ENCODE measurements at regions not wholly inside any gene's neighbourhood (a gene's known extent, or its start where the extent isn't known, plus 50 kb on each side); places are given as distances from the start of the nearest gene placed in this dataset.

- no peak for DNase-seq (ENCODE audit: extremely low spot score)
- CTCF ChIA-PET: no interaction called here
- POLR2A ChIA-PET: no interaction called here
Measured at GRCh38 chr2:2822143-2822542, 491.1 kb upstream of the MYT1L start.

GRCh38 chr2:2812648-2813047 lies 481.6 kb upstream of the MYT1L start:
- TF ChIP-seq CTCF (IDR thresholded peaks at IDR 0.05; ENCODE audit: control extremely low read depth, extremely low read depth, low read depth, missing control alignments): no peak
- ChIA-PET POLR2A (no interaction called here), CTCF (no interaction called here)
- DNase-seq (ENCODE audit: extremely low spot score): no peak

More at GRCh38 chr2:2822143-2822542, 491.1 kb upstream of the MYT1L start:
- no peak for TF ChIP-seq CTCF (IDR thresholded peaks at IDR 0.05; ENCODE audit: control extremely low read depth, extremely low read depth, low read depth, missing control alignments)

- no peak for TF ChIP-seq CTCF (IDR thresholded peaks at IDR 0.05; ENCODE audit: control extremely low read depth, extremely low read depth, low read depth, missing control alignments)
- DNase-seq (ENCODE audit: extremely low spot score): no peak
- CTCF ChIA-PET: no interaction called here
- POLR2A ChIA-PET: no interaction called here
Measured at GRCh38 chr2:2812117-2812516, 481.0 kb upstream of the MYT1L start.

GRCh38 chr2:2810504-2810903 lies 479.4 kb upstream of the MYT1L start:
- DNase-seq (ENCODE audit: extremely low spot score): no peak
- ChIA-PET CTCF (no interaction called here), POLR2A (no interaction called here)
- no peak for TF ChIP-seq CTCF (IDR thresholded peaks at IDR 0.05; ENCODE audit: control extremely low read depth, extremely low read depth, low read depth, missing control alignments)

GRCh38 chr2:2809771-2810170 lies 478.7 kb upstream of the MYT1L start:
- no peak for TF ChIP-seq CTCF (IDR thresholded peaks at IDR 0.05; ENCODE audit: control extremely low read depth, extremely low read depth, low read depth, missing control alignments)
- no peak for DNase-seq (ENCODE audit: extremely low spot score)
- CTCF ChIA-PET: no interaction called here
- POLR2A ChIA-PET: no interaction called here

GRCh38 chr2:2808551-2809058 lies 477.5 kb upstream of the MYT1L start:
- CTCF ChIA-PET: no interaction called here
- TF ChIP-seq CTCF (IDR thresholded peaks at IDR 0.05; ENCODE audit: control extremely low read depth, extremely low read depth, low read depth, missing control alignments): no peak

GRCh38 chr2:2806711-2807110 lies 475.6 kb upstream of the MYT1L start:
- TF ChIP-seq CTCF (IDR thresholded peaks at IDR 0.05; ENCODE audit: control extremely low read depth, extremely low read depth, low read depth, missing control alignments): no peak
- POLR2A ChIA-PET: no interaction called here
- no peak for DNase-seq (ENCODE audit: extremely low spot score)
- CTCF ChIA-PET: no interaction called here

More at GRCh38 chr2:2808551-2809058, 477.5 kb upstream of the MYT1L start:
- DNase-seq (ENCODE audit: extremely low spot score): no peak
- POLR2A ChIA-PET: no interaction called here
